ENCODE measurements at regions not wholly inside any gene's neighbourhood (a gene's known extent, or its start where the extent isn't known, plus 50 kb on each side); places are given as distances from the start of the nearest gene placed in this dataset.

DNA sequence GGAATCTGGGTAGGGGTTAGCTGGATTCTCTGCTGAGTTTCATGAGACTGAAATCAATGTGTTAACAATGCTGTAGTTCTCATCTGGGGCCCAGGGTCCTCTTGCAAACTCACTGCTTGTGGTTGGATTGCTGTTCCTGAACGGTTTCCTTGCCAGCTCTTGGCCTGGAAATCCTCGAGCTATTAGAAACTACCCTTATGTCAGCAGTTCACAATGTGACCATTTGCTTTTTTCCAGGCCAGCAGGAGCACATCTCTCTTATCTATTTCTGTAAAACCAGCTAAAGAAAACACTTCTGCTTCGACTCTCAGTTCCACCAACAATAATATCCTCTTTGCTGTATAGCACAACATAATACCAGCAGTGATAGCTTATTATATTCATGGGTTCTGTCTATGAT, 140.1 kb upstream of the TRAM1L1 start:
- H3K4me3 ChIP-seq (replicated peaks in 1 of 3; ENCODE audit: insufficient read depth in 1 of 3, low read depth in 1 of 3, low read length in 3 of 3): no peak overlapping the region
- H3K79me2 ChIP-seq (ENCODE audit: control insufficient read depth, insufficient read depth, low read length): no peaks in the 10 kb centered on the region
- no TSS peak for BruUV-seq (replicated peaks)
- H2AFZ ChIP-seq (ENCODE audit: low read depth, low read length): no peak overlapping the region
- no peaks in the 10 kb centered on the region for H3K9me1 ChIP-seq (replicated peaks; ENCODE audit: control insufficient read depth, extremely low read depth, insufficient read depth, low read length)
- no peaks in the 10 kb centered on the region for H3K4me1 ChIP-seq (ENCODE audit: control insufficient read depth, extremely low read depth, insufficient read depth, low read length)
- H3K9ac ChIP-seq (replicated peaks; ENCODE audit: extremely low read depth, insufficient read depth, low read length): no peak overlapping the region
- no peak overlapping the region for H3K27ac ChIP-seq (ENCODE audit: insufficient read depth, low read depth, low read length)
- intact Hi-C loops (cut with micrococcal nuclease): no loop called here
- TF ChIP-seq, protein P1, sequence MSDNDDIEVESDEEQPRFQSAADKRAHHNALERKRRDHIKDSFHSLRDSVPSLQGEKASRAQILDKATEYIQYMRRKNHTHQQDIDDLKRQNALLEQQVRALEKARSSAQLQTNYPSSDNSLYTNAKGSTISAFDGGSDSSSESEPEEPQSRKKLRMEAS (IDR thresholded peaks at IDR 0.05; ENCODE audit: insufficient read depth, insufficient read length): no peak
- no peak for TF ChIP-seq POLR2AphosphoS5 (IDR thresholded peaks at IDR 0.05; ENCODE audit: insufficient read depth, low read depth, low read length)
- no peak for TF ChIP-seq FOS (IDR thresholded peaks at IDR 0.05; ENCODE audit: borderline replicate concordance, insufficient read depth, low read length)
- no peak for TF ChIP-seq GATA2 (IDR thresholded peaks at IDR 0.05; ENCODE audit: insufficient read depth, insufficient read length, low read depth, low read length)
- no peak for TF ChIP-seq MYC (IDR thresholded peaks at IDR 0.05; ENCODE audit: low read depth, low read length)
- no peak for TF ChIP-seq JUN (IDR thresholded peaks at IDR 0.05; ENCODE audit: borderline replicate concordance, insufficient read depth, insufficient read length, low read depth)
- no peak for TF ChIP-seq POLR2A (IDR thresholded peaks at IDR 0.05; ENCODE audit: low read depth, low read length)
- H3K9me3 ChIP-seq (replicated peaks; ENCODE audit: control insufficient read depth, insufficient read depth, low read length): no peaks in the 10 kb centered on the region
- dilution Hi-C loops (cut with MboI; ENCODE audit: extremely low pct_ligation_motif_present, low sequenced_read_pairs): no loop called here
- CTCF ChIA-PET: no interaction called here
- DNase-seq (ENCODE audit: low read depth, low spot score): no peak
- POLR2A ChIA-PET: no interaction called here
- no peaks in the 10 kb centered on the region for H3K36me3 ChIP-seq (ENCODE audit: control insufficient read depth in 2 of 2, extremely low read depth in 1 of 2, insufficient read depth in 2 of 2, low read length in 2 of 2)
- H3K27me3 ChIP-seq (ENCODE audit: control insufficient read depth in 2 of 2, insufficient read depth in 2 of 2, low read length in 2 of 2): no peaks in the 10 kb centered on the region
- no peaks in the 10 kb centered on the region for H4K20me1 ChIP-seq (replicated peaks; ENCODE audit: control insufficient read depth, extremely low read depth, insufficient read depth, low read length)
- no peak for FAIRE-seq
- H3K4me2 ChIP-seq (ENCODE audit: insufficient read depth, low read length): no peak overlapping the region

DNA sequence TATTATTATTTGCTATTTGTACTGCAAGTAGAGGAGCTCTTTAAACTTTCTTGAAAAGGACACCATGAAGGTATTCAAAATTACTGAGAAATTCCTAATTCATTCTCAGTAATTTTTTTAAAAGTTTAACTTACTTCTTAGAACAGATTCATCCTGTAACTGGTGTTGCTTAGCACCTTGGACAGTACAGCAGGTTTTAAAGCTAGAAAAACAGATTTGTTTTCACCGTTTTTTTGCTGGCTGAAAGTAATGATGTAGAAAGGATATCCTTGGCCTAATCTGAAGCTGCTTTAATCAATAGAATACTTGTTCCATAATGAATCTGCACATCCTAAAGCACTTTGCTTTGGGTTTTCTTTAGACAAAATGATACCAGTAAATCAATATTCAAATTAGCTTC, 142.5 kb upstream of the TRAM1L1 start:
- no peak for FAIRE-seq
- intact Hi-C loops (cut with micrococcal nuclease) (no loop called here), dilution Hi-C loops (cut with MboI; ENCODE audit: extremely low pct_ligation_motif_present, low sequenced_read_pairs) (no loop called here)

More for the DNA sequence above, 142.5 kb upstream of the TRAM1L1 start:
- POLR2A ChIA-PET: no interaction called here
- Histone ChIP-seq H3K36me3 (ENCODE audit: control insufficient read depth in 2 of 2, extremely low read depth in 1 of 2, insufficient read depth in 2 of 2, low read length in 2 of 2) (no peaks in the 10 kb centered on the region), H3K9me1 (replicated peaks; ENCODE audit: control insufficient read depth, extremely low read depth, insufficient read depth, low read length) (no peaks in the 10 kb centered on the region), H3K4me1 (ENCODE audit: control insufficient read depth, extremely low read depth, insufficient read depth, low read length) (no peaks in the 10 kb centered on the region), H3K27ac (ENCODE audit: insufficient read depth, low read depth, low read length) (no peak overlapping the region), H3K9me3 (replicated peaks; ENCODE audit: control insufficient read depth, insufficient read depth, low read length) (no peaks in the 10 kb centered on the region), H3K27me3 (ENCODE audit: control insufficient read depth in 2 of 2, insufficient read depth in 2 of 2, low read length in 2 of 2) (no peaks in the 10 kb centered on the region), H3K4me2 (ENCODE audit: insufficient read depth, low read length) (no peak overlapping the region), H2AFZ (ENCODE audit: low read depth, low read length) (no peak overlapping the region), H3K4me3 (replicated peaks in 1 of 3; ENCODE audit: insufficient read depth in 1 of 3, low read depth in 1 of 3, low read length in 3 of 3) (no peak overlapping the region), H4K20me1 (replicated peaks; ENCODE audit: control insufficient read depth, extremely low read depth, insufficient read depth, low read length) (no peaks in the 10 kb centered on the region), H3K79me2 (ENCODE audit: control insufficient read depth, insufficient read depth, low read length) (no peaks in the 10 kb centered on the region), H3K9ac (replicated peaks; ENCODE audit: extremely low read depth, insufficient read depth, low read length) (no peak overlapping the region)
- CTCF ChIA-PET: no interaction called here
- no peak for DNase-seq (ENCODE audit: low read depth, low spot score)
- no TSS peak for BruUV-seq (replicated peaks)
- TF ChIP-seq, protein P1 (IDR thresholded peaks at IDR 0.05; ENCODE audit: insufficient read depth, insufficient read length): no peak
- TF ChIP-seq POLR2A (IDR thresholded peaks at IDR 0.05; ENCODE audit: low read depth, low read length) (no peak), GATA2 (IDR thresholded peaks at IDR 0.05; ENCODE audit: insufficient read depth, insufficient read length, low read depth, low read length) (no peak), EZH2 (IDR thresholded peaks at IDR 0.05; ENCODE audit: borderline replicate concordance, low read depth, low read length, severe bottlenecking) (no peak), POLR2AphosphoS5 (IDR thresholded peaks at IDR 0.05; ENCODE audit: insufficient read depth, low read depth, low read length) (no peak), MYC (IDR thresholded peaks at IDR 0.05; ENCODE audit: low read depth, low read length) (no peak), JUN (IDR thresholded peaks at IDR 0.05; ENCODE audit: borderline replicate concordance, insufficient read depth, insufficient read length, low read depth) (no peak), FOS (IDR thresholded peaks at IDR 0.05; ENCODE audit: borderline replicate concordance, insufficient read depth, low read length) (no peak)
